Ishikawa (cell line): ENCODE measurements at regions not wholly inside any gene's neighbourhood (a gene's known extent, or its start where the extent isn't known, plus 50 kb on each side); places are given as distances from the start of the nearest gene placed in this dataset.

ENCODE experiments used
- CEBPB ChIP-seq: IDR thresholded peaks from 2 replicates; pipeline ENCODE4 v1.6.1; 2012
- CREB1 ChIP-seq: IDR thresholded peaks from 2 replicates; pipeline ENCODE4 v1.6.1; 2012; ENCODE audit warnings: low read depth
- EGR1 ChIP-seq: IDR thresholded peaks from 2 replicates; pipeline ENCODE4 v1.6.1; 2012
- EP300 ChIP-seq: IDR thresholded peaks from 2 replicates; pipeline ENCODE4 v1.6.1; 2012; ENCODE audit warnings: borderline replicate concordance
- FOXM1 ChIP-seq: IDR thresholded peaks from 2 replicates; pipeline ENCODE4 v1.6.1; 2012; ENCODE audit warnings: low read depth, borderline replicate concordance
- NFIC ChIP-seq: IDR thresholded peaks from 2 replicates; pipeline ENCODE4 v1.6.1; 2012
- RAD21 ChIP-seq: IDR thresholded peaks from 2 replicates; pipeline ENCODE4 v1.6.1; 2012; ENCODE audit warnings: low read depth
- TAF1 ChIP-seq: IDR thresholded peaks from 2 replicates; pipeline ENCODE4 v1.6.1; 2012; ENCODE audit warnings: low read depth, mild to moderate bottlenecking
- TCF12 ChIP-seq: IDR thresholded peaks from 2 replicates; pipeline ENCODE4 v1.6.1; 2012; ENCODE audit warnings: low read depth
- TEAD4 ChIP-seq: IDR thresholded peaks from 2 replicates; pipeline ENCODE4 v1.6.1; 2012
- YY1 ChIP-seq: IDR thresholded peaks from 2 replicates; pipeline ENCODE4 v1.6.1; 2012; ENCODE audit warnings: low read depth
- ZBTB7A ChIP-seq: IDR thresholded peaks from 2 replicates; pipeline ENCODE4 v1.6.1; 2012; ENCODE audit warnings: low read depth
- TF ChIP-seq, protein P1 (sequence below): IDR thresholded peaks from 2 replicates; pipeline ENCODE4 v1.6.1; 2012
- TF ChIP-seq, protein P2 (sequence below): IDR thresholded peaks from 2 replicates; pipeline ENCODE4 v1.6.1; 2012; ENCODE audit warnings: low read depth, mild to moderate bottlenecking
- TF ChIP-seq, protein P3 (sequence below): IDR thresholded peaks from 2 replicates; pipeline ENCODE4 v1.6.1; 2012

DNA sequence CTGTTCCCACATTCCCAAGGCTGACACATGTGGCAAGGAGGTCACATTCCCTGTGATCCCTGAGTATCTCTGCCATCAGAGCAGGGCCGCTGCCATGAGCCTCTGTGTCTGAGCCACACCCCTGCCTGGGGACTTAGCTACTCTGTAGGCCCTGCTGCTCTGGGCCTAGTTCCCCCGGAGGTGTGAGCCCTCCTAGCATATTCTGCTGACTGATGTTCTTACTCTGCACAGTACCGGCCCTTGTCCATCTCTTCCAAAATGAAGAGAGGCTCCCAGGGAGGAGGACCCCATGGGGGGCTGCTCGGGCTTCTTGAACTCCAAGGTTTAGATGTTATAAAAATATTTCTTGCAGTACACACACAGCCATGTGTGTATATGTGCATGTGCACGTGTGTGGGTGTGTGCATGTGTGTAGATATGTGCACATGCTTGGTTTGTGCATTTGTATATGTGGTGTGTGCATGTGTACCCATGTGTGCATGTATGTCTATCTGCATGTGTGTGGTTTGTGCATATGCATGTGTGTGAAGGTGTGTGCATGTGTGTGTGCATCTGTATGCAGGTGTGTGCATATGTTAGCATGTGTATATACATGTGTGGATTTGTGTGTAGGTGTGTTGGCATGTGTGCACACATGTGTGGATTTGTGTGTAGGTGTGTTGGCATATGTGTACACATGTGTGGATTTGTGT, 101.2 kb downstream of the ERMARD start:
- no peak for TF ChIP-seq EGR1
- TF ChIP-seq, protein P1, sequence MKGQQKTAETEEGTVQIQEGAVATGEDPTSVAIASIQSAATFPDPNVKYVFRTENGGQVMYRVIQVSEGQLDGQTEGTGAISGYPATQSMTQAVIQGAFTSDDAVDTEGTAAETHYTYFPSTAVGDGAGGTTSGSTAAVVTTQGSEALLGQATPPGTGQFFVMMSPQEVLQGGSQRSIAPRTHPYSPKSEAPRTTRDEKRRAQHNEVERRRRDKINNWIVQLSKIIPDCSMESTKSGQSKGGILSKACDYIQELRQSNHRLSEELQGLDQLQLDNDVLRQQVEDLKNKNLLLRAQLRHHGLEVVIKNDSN = no peak
- TF ChIP-seq CEBPB = no peak
- no peak for TF ChIP-seq FOXM1
- TF ChIP-seq ZBTB7A = no peak
- TF ChIP-seq CREB1 = no peak
- TF ChIP-seq EP300 = no peak
- no peak for TF ChIP-seq TAF1
- no peak for TF ChIP-seq TEAD4

DNA sequence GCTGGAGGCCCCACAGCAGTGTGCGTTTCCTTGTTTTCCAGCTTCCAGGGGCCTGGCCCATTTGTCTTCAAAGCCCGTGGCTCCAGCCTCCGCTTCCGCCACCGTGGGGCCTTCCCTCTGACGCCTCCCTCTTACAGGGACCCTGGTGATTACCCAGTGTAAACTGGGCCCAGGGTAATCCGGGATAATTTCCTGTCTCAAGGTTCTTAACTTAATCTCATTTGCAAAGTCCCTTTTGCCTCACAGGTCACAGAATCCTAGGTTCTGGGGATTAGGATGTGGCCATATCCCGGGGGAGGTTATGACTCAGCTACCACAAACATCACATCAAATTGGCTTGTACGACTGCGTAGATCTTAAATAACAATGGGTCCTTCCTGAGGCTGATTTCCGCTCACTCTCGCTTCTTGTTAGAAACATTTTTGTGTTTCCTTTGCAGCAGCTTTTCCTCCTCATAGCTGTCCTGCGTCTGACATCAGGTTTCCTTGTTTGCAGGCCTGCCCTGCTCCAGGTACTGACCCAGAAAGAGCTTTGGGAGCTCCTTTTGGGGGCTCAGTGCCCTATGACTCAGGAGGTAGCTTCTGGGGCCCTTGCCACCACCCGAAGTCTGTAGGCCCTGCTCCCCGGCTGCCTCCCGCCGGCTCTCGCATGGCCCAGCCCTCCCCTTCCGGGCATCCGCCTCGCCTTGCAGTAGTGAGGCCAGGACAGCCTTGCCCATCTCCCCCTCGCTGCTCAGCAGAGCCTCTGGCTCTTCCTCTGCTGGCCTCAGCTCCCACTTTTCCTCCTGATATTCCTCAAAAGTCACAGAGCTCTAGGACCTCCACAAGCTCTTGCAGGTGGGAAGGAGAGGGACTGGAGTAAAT, 100.5 kb downstream of the ERMARD start:
- TF ChIP-seq EGR1 (no peak), YY1 (no peak)

DNA sequence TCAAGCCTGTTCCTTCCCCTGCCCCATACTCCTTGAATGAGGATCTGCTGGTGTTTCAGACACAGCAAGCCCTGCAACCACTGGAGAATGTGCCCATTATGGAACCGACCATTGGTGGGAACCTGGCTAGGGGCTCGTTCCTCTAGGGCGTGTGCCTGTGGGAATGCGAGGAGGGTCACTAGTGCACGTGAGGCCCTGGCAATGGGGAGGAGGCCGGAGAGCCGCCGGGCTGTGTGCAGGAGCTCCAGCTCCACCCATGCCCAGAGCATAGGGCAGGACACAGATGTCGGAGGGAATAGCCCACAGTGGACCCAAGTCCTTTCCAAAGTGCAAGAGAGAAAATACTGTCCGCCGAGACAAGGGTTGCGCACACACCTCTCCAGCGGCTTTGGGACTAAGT, 99.3 kb downstream of the ERMARD start:
- TF ChIP-seq EGR1 (no peak), TCF12 (no peak), TAF1 (no peak), RAD21 (no peak), EP300 (no peak), TEAD4 (no peak), NFIC (no peak), CEBPB (no peak), CREB1 (no peak)
- TF ChIP-seq, protein P2, sequence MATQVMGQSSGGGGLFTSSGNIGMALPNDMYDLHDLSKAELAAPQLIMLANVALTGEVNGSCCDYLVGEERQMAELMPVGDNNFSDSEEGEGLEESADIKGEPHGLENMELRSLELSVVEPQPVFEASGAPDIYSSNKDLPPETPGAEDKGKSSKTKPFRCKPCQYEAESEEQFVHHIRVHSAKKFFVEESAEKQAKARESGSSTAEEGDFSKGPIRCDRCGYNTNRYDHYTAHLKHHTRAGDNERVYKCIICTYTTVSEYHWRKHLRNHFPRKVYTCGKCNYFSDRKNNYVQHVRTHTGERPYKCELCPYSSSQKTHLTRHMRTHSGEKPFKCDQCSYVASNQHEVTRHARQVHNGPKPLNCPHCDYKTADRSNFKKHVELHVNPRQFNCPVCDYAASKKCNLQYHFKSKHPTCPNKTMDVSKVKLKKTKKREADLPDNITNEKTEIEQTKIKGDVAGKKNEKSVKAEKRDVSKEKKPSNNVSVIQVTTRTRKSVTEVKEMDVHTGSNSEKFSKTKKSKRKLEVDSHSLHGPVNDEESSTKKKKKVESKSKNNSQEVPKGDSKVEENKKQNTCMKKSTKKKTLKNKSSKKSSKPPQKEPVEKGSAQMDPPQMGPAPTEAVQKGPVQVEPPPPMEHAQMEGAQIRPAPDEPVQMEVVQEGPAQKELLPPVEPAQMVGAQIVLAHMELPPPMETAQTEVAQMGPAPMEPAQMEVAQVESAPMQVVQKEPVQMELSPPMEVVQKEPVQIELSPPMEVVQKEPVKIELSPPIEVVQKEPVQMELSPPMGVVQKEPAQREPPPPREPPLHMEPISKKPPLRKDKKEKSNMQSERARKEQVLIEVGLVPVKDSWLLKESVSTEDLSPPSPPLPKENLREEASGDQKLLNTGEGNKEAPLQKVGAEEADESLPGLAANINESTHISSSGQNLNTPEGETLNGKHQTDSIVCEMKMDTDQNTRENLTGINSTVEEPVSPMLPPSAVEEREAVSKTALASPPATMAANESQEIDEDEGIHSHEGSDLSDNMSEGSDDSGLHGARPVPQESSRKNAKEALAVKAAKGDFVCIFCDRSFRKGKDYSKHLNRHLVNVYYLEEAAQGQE = no peak
- TF ChIP-seq, protein P3, sequence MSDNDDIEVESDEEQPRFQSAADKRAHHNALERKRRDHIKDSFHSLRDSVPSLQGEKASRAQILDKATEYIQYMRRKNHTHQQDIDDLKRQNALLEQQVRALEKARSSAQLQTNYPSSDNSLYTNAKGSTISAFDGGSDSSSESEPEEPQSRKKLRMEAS = no peak
- TF ChIP-seq, protein P1 = no peak

DNA sequence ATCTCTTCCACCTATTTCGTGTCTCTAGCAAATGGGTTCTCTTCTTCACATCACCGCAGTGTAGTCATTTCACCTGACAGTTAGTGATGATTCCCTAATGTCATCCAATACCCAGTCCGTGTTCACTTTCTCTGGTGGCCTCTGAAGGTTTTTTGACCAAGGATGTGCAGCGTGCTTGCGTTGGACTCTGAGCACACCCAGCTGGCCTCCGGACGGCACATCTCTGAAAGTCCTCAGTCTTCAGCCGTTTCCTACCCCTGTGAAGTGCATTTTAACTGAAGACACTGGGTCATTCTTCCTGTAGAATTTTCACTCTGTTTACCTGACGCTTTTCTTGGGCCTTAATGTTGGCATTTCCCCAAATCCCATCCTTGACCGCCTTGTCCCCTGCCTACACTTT, 98.7 kb downstream of the ERMARD start:
- TF ChIP-seq EGR1 (no peak), YY1 (no peak), FOXM1 (no peak), CREB1 (no peak), TEAD4 (no peak), EP300 (no peak), ZBTB7A (no peak), NFIC (no peak), CEBPB (no peak), TAF1 (no peak)
- TF ChIP-seq, protein P2 = no peak
- TF ChIP-seq, protein P1 = no peak

DNA sequence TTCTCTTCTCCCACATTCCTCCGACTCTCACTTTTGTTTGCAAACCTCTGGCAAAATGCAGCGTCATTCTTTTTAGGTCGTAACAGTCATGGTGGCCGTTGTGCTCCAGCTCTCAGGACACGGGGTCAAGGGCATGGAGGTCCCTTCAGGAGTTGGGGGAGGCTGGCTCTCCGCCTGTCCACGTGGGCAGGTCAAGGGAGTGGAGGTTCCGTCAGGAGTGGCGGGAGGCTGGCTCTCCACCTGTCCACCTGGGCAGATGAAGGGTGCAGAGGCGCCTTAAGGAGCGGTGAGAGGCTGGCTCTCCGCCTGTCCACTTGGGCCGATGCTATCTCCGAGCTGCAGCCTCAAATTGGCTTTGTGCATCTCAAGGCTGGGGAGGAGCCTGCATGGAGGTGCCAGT, 98.0 kb downstream of the ERMARD start:
- TF ChIP-seq TAF1 (no peak), RAD21 (no peak), TCF12 (no peak), EP300 (no peak), CREB1 (no peak), ZBTB7A (no peak), EGR1 (no peak), CEBPB (no peak)
- TF ChIP-seq, protein P3 = no peak
- TF ChIP-seq, protein P2 = no peak
